Colonic mucosa (tissue), 4 donors: ENCODE measurements at regions not wholly inside any gene's neighbourhood (a gene's known extent, or its start where the extent isn't known, plus 50 kb on each side); places are given as distances from the start of the nearest gene placed in this dataset.
"Not testable (repeated sequence)": the region's sequence is repeated elsewhere in the genome, so short reads cannot be mapped to it uniquely, and the experiment has no call there.

Experiments used
- DNase-seq: peaks from one replicate; pipeline ENCODE4 v3.0.0-alpha.2; 2020
- H3K27ac ChIP-seq: fragments of 200-600 bp; one replicate; pipeline ENCODE4 v1.8.0; 2021
- H3K27me3 ChIP-seq: fragments of 200-600 bp; one replicate; pipeline ENCODE4 v1.8.0; 2021
- H3K36me3 ChIP-seq: fragments of 200-600 bp; one replicate; pipeline ENCODE4 v1.8.0; 2021
- H3K4me1 ChIP-seq: fragments of 200-600 bp; one replicate; pipeline ENCODE4 v1.8.0; 2021; ENCODE audit warnings: mild to moderate bottlenecking
- H3K4me3 ChIP-seq: fragments of 200-600 bp; one replicate; pipeline ENCODE4 v1.8.0; 2021
- H3K9ac ChIP-seq, 2 donors: one replicate each; pipeline ENCODE4 v1.7.0; 2013; ENCODE audit warnings: control low read depth in 2 of 2, low read depth in 2 of 2, low read length in 2 of 2
- H3K9me3 ChIP-seq: fragments of 200-600 bp; one replicate; pipeline ENCODE4 v1.8.0; 2021
- CTCF ChIP-seq: fragments of 200-600 bp; IDR thresholded peaks from one replicate; pipeline ENCODE4 v1.8.0; 2022; ENCODE audit warnings: antibody characterized with exemption, mild to moderate bottlenecking
- intact Hi-C: fragments of 100-400 bp; cut with DNase I; formaldehyde crosslinking; loops from one replicate; pipeline ENCODE4 v1.14.1; 2022
- donor health status: healthy.
- donor health status: DM: no; HTN: no; CAD: no.
- donor health status: DM: no; HTN: no; CAD: no.

- Histone ChIP-seq H3K9ac (no peak overlapping the region), H3K4me1 (no peaks in the 10 kb centered on the region), H3K36me3 (no peaks in the 10 kb centered on the region), H3K9me3 (no peaks in the 10 kb centered on the region), H3K27me3 (no peaks in the 10 kb centered on the region), H3K27ac (no peak overlapping the region), H3K4me3 (no peak overlapping the region)
- no peak for DNase-seq
- TF ChIP-seq CTCF = no peak
- intact Hi-C loops = no loop called here
These were observed 506.2 kb upstream of the SLC39A10 start for GRCh38 chr2:195150819-195151218.

DNA sequence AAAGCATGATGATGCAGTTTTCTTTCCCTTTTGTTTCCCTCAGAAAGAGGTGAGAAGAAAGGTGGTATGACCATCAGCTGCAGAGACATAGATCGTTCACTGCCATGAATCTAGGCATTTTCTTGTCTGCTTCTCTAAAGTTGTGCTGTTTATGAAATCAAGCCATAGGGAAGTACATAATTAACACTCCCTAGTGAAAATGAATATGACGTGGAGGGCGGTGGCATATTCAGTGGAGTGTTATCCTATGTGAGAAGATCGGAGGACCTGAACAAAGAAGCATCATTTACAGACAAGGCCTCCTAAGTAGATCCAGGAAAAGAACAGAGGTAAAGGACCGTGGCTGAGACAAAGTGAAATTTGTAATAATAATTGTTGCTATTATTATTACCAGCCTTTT is 509.0 kb upstream of the SLC39A10 start:
- Histone ChIP-seq H3K27me3 (no peaks in the 10 kb centered on the region), H3K27ac (no peak overlapping the region), H3K9ac (no peak overlapping the region), H3K36me3 (no peaks in the 10 kb centered on the region), H3K9me3 (no peaks in the 10 kb centered on the region), H3K4me3 (no peak overlapping the region), H3K4me1 (no peaks in the 10 kb centered on the region)
- no peak for TF ChIP-seq CTCF
- intact Hi-C loops = no loop called here
- no peak for DNase-seq

- H3K9me3 ChIP-seq = no peaks in the 10 kb centered on the region
- H3K27me3 ChIP-seq = no peaks in the 10 kb centered on the region
- no peak overlapping the region for H3K4me3 ChIP-seq
- no peak for DNase-seq
- no peak for TF ChIP-seq CTCF
- no peak overlapping the region for H3K9ac ChIP-seq
- intact Hi-C loops = no loop called here
- H3K27ac ChIP-seq = no peak overlapping the region
- H3K36me3 ChIP-seq = no peaks in the 10 kb centered on the region
- H3K4me1 ChIP-seq = no peaks in the 10 kb centered on the region
These were observed 510.1 kb upstream of the SLC39A10 start for GRCh38 chr2:195146761-195147541.

- intact Hi-C loops = no loop called here
- no peak for TF ChIP-seq CTCF
- Histone ChIP-seq H3K9ac (no peak overlapping the region), H3K4me1 (no peaks in the 10 kb centered on the region), H3K27ac (no peak overlapping the region), H3K27me3 (no peaks in the 10 kb centered on the region), H3K9me3 (no peaks in the 10 kb centered on the region), H3K4me3 (no peak overlapping the region), H3K36me3 (no peaks in the 10 kb centered on the region)
- DNase-seq = no peak
These were observed 518.6 kb upstream of the SLC39A10 start for GRCh38 chr2:195138435-195138834.

DNA sequence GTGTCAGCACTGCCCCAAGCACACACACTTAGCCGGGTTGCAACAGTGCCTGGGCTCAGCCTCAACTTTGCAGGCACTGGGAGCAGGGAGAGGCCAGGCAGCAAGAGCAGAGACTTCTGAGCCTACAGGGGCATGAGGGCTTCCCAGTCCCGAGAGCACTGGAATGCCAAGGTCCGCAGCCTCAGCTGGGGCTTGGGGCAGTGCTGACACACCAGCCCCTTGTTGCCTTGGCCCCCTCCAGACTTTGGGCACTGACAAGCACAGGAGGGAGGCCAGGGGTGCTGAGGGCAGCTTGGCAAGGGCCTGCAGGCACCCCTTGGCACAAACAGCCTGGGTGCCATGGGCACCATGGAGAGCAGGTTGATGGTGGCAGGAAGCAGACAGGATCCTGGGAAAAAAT is 531.1 kb upstream of the SLC39A10 start:
- H3K36me3 ChIP-seq, H3K4me1 ChIP-seq, H3K27me3 ChIP-seq, H3K9me3 ChIP-seq, H3K27ac ChIP-seq, intact Hi-C loops, H3K9ac ChIP-seq, H3K4me3 ChIP-seq, DNase-seq: not testable (repeated sequence)

DNA sequence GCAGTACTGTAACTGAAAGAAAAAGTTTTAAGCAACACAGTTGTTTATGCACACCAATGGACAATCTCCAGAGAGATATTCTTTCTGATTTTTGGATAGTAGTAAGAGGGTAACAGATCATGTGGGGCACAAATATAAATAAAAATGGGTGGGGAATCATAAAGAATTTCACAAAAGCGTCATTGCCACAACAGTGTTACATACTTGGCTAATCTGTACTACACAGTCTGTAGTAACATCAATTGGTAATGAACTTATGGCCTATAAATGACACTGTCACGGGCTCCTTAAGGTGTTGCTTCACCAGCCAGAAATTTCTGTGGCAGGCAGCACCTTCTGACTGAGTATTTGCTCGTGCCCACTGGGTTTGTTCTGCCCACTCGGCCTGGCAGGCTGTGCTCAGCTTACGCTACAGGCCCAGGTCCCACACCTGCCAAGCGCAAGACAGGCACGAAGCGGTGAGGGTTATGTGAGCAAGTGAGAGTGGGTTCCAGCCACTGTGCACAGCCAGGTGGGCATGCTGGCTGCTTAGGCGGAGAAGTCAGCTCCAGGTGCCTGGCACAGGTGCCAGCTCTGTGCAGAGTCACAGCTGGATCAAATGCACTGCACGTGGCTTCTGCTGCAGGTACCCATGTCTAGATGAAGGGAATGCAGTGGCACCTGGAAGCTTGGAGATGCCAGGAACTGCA is 532.5 kb upstream of the SLC39A10 start:
- Histone ChIP-seq H3K4me1 (no peaks in the 10 kb centered on the region), H3K27ac (no peak overlapping the region), H3K36me3 (no peaks in the 10 kb centered on the region), H3K27me3 (no peaks in the 10 kb centered on the region), H3K9ac (no peak overlapping the region), H3K4me3 (no peak overlapping the region), H3K9me3 (no peaks in the 10 kb centered on the region)
- TF ChIP-seq CTCF = no peak
- no peak for DNase-seq
- intact Hi-C loops = no loop called here
